HUES64 (cell line): ENCODE measurements at regions not wholly inside any gene's neighbourhood (a gene's known extent, or its start where the extent isn't known, plus 50 kb on each side); places are given as distances from the start of the nearest gene placed in this dataset.

Experiments used
- H3K27ac ChIP-seq: 2 replicates; pipeline ENCODE4 v1.7.0; 2013; ENCODE audit warnings: low read depth, low read length, inconsistent platforms
- H3K27me3 ChIP-seq: 2 replicates; pipeline ENCODE4 v1.6.1; 2013; ENCODE audit warnings: mild to moderate bottlenecking, low read length; ENCODE audit not compliant: insufficient read depth
- H3K36me3 ChIP-seq: 2 replicates; pipeline ENCODE4 v1.6.1; 2013; ENCODE audit warnings: mild to moderate bottlenecking, low read length; ENCODE audit not compliant: insufficient read depth
- H3K4me1 ChIP-seq: 2 replicates; pipeline ENCODE4 v1.6.1; 2013; ENCODE audit warnings: mild to moderate bottlenecking, low read length, moderate library complexity; ENCODE audit not compliant: insufficient read depth
- H3K4me3 ChIP-seq: 2 replicates; pipeline ENCODE4 v1.5.1; 2013; ENCODE audit warnings: mild to moderate bottlenecking, low read length, moderate library complexity
- H3K9ac ChIP-seq: 2 replicates; pipeline ENCODE4 v1.6.1; 2013; ENCODE audit warnings: mild to moderate bottlenecking, low read depth, low read length
- H3K9me3 ChIP-seq: 2 replicates; pipeline ENCODE4 v1.6.1; 2013; ENCODE audit warnings: low read depth, low read length; ENCODE audit not compliant: insufficient read depth
- WGBS: fragments of 150-250, 120-280 bp; methylation state at CpG from one replicate; pipeline ENCODE4 v1.1.7; 2013; ENCODE audit warnings: missing lambda C conversion rate; 5-methylcytosine and 5-hydroxymethylcytosine counted together

DNA sequence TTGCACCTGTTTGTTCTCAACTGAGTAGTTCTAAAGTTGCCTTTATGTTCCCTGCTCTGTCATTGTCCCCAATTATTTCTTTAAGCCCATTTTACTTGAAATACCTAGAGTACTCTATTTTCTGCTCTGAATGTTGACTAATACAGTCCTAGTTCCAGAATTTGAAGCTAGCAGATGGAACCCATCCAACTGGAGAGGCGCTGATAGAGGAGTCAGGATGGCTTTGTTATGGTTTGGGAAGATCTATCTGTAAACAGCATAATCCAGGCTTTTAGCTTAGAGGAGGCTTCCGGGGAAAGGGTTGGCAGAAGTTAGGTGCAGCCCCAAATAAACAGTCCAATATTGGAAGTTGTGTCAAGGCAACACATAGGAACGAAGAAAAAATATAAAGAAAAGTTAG is 927.7 kb downstream of the TFAP2A start:
- WGBS, result 96% methylated on average over 3 of the region's 3 CpGs
- Histone ChIP-seq H3K4me3 (no peak overlapping the region), H3K36me3 (no peaks in the 10 kb centered on the region), H3K9ac (no peak overlapping the region), H3K27ac (no peak overlapping the region), H3K9me3 (no peaks in the 10 kb centered on the region), H3K4me1 (peaks cover 10% of the 10 kb centered on the region), H3K27me3 (no peaks in the 10 kb centered on the region)

DNA sequence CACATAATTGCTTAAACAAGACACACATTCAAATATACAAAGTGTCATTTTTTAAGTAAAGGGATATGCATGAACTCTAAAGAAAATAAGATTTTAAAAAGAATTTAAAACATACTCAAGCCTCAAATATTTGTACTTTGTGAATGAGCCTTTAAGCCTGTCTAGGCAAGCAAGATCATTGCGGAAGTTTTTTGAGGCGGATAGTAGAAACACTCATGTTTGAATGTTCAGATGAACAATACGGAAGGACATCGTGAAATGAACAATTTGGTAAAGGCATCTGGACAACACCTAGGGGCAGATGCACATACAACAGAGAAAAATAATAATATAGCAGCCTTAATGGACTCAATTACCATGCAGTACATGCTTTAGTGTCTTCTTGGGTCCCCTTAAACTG is 928.9 kb downstream of the TFAP2A start:
- H3K4me3 ChIP-seq, result no peak overlapping the region
- no peaks in the 10 kb centered on the region for H3K9me3 ChIP-seq
- no peaks in the 10 kb centered on the region for H3K27me3 ChIP-seq
- WGBS, result 95% methylated on average over 4 of the region's 4 CpGs
- no peak overlapping the region for H3K9ac ChIP-seq
- H3K36me3 ChIP-seq, result no peaks in the 10 kb centered on the region
- H3K4me1 ChIP-seq, result peaks cover 21% of the 10 kb centered on the region
- H3K27ac ChIP-seq, result no peak overlapping the region

DNA sequence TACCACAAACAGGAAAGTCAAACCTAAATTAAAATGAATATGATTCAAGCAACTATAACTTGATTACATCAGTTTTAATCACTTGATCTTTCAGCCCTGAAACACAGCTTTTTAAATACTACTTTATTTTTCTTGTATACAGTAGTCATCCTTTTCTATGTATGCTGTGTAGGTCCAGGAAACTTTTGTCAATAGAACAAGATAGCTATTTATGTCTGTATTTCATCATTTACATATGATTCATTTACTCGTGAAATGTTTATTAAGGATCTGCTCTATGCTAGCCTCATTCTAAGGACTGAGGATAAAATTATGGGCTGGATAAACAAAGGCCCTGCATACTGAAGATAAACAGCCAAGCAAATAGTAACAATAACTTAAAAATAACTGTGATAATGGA is 930.2 kb downstream of the TFAP2A start:
- no CpG with 5 or more reads among the region's 1 CpG for WGBS
- no peaks in the 10 kb centered on the region for H3K36me3 ChIP-seq
- H3K9me3 ChIP-seq, result no peaks in the 10 kb centered on the region
- peaks cover 31% of the 10 kb centered on the region for H3K4me1 ChIP-seq
- H3K27me3 ChIP-seq, result no peaks in the 10 kb centered on the region
- no peak overlapping the region for H3K9ac ChIP-seq
- no peak overlapping the region for H3K4me3 ChIP-seq
- H3K27ac ChIP-seq, result no peak overlapping the region

DNA sequence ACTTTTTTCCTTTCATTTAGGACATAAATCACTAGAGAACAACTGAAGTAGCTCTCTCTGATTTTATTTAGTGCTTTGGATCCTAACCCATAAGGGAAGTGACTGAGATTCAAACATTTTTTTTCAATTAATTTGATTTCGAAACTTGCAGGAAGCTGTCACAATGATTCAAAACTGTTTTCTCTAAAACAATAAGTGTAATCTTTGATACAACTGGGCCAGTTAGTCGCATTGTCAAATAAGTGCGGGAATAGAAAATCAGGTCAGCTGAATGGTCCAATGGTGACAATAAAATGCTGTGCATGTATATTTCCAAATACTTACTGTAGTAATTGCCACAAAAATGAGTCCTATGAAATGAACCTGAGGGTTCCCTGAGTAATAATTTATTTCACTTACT is 930.8 kb downstream of the TFAP2A start:
- H3K27me3 ChIP-seq, result no peaks in the 10 kb centered on the region
- no peaks in the 10 kb centered on the region for H3K36me3 ChIP-seq
- peaks cover 31% of the 10 kb centered on the region for H3K4me1 ChIP-seq
- H3K4me3 ChIP-seq, result no peak overlapping the region
- no peak overlapping the region for H3K27ac ChIP-seq
- WGBS, result 86% methylated on average over 3 of the region's 3 CpGs
- no peaks in the 10 kb centered on the region for H3K9me3 ChIP-seq
- no peak overlapping the region for H3K9ac ChIP-seq

DNA sequence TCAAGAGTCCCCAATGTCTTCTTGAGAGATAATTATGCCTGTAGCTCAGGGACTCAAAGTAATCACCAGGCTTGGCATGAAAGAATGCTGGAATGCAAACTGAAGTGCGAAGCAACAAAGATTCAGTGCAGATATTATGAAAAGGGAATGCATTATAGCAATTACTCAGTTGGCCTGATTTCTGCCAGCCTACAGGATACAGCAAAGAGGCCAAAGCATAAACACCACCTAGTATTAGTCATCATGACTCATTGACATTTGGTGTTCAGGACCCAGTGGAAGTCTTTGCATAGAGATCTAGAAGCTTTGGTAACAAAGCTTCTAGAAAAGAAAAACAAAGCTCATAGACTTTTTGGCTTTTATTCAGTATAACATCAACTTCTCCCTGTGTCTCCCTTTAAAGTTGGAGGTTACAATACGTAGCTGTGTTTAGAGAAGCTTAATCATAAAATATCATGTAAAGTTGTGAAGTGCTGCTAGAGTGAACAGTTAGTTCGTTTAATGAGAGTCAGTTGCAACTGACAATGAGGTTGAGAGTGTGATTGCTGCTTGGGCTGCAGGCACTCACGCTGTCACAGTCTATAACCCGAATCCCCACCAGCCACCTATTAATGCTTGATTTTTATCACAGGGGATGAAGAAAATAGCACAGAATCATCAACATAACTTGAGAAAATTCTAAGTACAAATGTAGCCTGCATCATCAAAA is 932.7 kb downstream of the TFAP2A start:
- Histone ChIP-seq H3K36me3 (no peaks in the 10 kb centered on the region), H3K27ac (peak overlapping the region; percentile 43; the same call in 1 of the 2 replicates), H3K9ac (no peak overlapping the region), H3K4me3 (no peak overlapping the region), H3K4me1 (peaks cover 31% of the 10 kb centered on the region), H3K9me3 (no peaks in the 10 kb centered on the region), H3K27me3 (no peaks in the 10 kb centered on the region)
- WGBS, result 73% methylated on average over 3 of the region's 5 CpGs

DNA sequence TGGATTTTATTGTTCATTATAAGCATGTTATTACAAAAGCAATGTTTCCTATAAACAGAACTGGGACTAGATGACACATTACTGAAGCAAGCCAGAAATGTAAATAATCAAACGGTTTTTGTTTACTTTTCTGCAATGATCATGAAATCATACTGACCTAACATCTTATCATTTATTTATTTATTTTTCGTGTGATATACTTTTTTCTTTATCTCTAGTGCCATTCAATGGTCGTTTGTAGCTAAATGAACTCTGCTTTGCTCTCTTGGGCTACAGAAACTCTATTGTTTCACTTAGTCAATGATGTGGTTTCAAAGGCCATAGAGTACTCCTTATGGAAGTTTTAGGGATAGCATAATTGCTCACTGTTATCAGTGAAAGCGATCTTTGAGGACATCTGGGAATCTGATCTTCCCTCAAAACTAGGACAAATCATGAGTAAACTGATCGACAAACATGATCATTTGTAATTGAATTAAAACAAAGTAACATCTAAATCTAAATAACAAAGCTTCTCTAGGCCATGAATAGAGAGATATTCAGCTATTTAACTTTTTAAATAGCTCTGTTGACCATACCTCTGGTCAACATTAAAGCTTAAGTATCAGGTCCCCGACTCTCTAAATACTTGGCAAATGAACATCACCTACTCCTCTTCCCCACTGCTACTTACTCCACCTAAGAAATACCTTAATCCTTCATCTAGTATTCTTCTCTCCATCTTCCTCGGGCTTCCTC is 933.4 kb downstream of the TFAP2A start:
- Histone ChIP-seq H3K4me3 (no peak overlapping the region), H3K27me3 (no peaks in the 10 kb centered on the region), H3K9me3 (no peaks in the 10 kb centered on the region), H3K36me3 (no peaks in the 10 kb centered on the region), H3K9ac (no peak overlapping the region), H3K4me1 (peaks cover 31% of the 10 kb centered on the region), H3K27ac (peak overlapping the region; percentile 62)
- 60% methylated on average over 5 of the region's 7 CpGs for WGBS

DNA sequence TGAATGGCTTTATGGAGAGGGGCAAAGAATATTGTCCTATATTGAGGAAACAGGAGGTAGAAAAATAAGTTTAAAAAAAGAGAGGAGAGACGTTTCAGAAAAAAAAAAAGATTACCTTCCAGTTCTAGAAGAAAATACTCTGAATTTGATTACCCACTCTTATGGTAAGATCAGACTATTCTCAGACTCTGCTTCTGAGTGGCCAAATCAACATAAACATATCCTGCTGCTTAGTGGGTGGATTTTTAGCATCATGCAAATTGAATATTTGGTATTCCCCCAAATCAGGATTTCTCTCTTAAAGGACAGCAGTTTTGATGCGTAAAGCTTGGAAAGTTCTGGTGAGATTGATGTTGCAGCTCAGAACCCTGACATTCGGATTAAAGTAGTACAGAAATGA is 946.6 kb downstream of the TFAP2A start:
- H3K27ac ChIP-seq, result no peak overlapping the region
- peaks cover 12% of the 10 kb centered on the region for H3K4me1 ChIP-seq

DNA sequence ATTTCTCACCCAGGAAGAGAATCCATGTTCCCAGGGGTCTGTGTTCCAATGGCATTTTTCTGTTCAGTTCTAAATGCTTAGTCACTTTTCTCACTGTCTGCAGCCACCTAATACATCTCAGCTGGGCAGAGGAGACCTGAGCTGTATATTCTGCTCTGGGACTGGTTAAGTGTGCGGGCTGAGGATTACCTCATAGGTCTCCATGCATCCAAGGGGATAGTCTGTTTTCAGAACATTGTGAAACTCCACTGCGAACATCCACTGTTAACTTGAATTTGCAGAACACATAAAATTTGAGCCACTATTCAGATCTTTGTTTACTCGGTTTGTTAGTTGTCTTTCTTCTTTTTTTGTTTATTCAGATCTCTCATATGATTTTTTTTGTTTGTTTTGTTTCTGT is 947.1 kb downstream of the TFAP2A start:
- Histone ChIP-seq H3K4me3 (no peak overlapping the region), H3K27ac (no peak overlapping the region), H3K27me3 (no peaks in the 10 kb centered on the region), H3K4me1 (peaks cover 12% of the 10 kb centered on the region), H3K9me3 (no peaks in the 10 kb centered on the region), H3K36me3 (no peaks in the 10 kb centered on the region), H3K9ac (no peak overlapping the region)
- 90% methylated on average over 3 of the region's 3 CpGs for WGBS

More for the DNA sequence above, 946.6 kb downstream of the TFAP2A start:
- Histone ChIP-seq H3K9me3 (no peaks in the 10 kb centered on the region), H3K27me3 (no peaks in the 10 kb centered on the region), H3K36me3 (no peaks in the 10 kb centered on the region), H3K4me3 (no peak overlapping the region), H3K9ac (no peak overlapping the region)
- WGBS, result 98% methylated on average over 2 of the region's 3 CpGs

DNA sequence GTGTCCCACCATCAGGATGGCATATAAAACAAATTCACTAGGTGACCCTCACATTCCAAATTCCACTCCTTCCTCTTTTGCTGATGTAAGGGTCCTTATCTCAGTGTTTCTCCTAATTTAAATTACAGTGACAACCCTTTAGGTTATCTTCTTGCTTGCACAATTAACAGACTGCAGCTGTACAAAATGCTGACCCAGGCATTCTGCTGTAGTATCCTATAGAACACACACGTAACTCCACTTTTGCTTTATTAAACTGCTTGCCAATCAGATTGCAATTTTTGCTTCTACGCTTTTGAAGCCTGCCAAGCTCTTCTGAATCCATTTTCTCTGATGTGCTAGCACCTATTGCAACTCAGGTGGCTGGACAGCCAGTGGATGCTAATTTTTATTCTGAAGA is 950.3 kb downstream of the TFAP2A start:
- WGBS, result 92% methylated on average over 2 of the region's 2 CpGs

DNA sequence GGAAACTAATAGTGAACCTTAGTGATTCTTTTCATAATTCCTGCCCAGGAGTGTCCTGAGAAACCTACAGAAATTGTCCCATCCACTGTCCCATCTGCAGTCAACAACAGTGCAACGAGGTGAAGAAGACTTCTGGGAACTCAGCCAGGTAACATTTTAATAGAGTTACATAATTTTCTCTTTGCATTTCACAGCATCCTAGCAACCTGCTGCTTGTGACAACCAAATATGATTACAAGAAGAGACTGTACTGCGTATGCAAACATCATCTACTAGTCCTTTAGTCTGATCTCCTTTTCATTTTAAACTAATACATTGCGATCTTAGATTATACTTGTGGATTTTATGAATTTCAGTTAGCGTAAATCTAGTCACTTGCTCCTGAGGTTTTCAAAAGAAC is 951.6 kb downstream of the TFAP2A start:
- no peak overlapping the region for H3K9ac ChIP-seq
- H3K27ac ChIP-seq, result no peak overlapping the region
- no peaks in the 10 kb centered on the region for H3K27me3 ChIP-seq
- no peaks in the 10 kb centered on the region for H3K36me3 ChIP-seq
- peaks cover 26% of the 10 kb centered on the region for H3K4me1 ChIP-seq
- 93% methylated on average over 4 of the region's 4 CpGs for WGBS
- 0 out of 2 replicates have a peak, but pooled peaks cover 2% of the 10 kb centered on the region for H3K9me3 ChIP-seq
- H3K4me3 ChIP-seq, result no peak overlapping the region

More for the DNA sequence above, 950.3 kb downstream of the TFAP2A start:
- no peak overlapping the region for H3K27ac ChIP-seq
- no peaks in the 10 kb centered on the region for H3K36me3 ChIP-seq
- H3K4me3 ChIP-seq, result no peak overlapping the region
- H3K4me1 ChIP-seq, result peaks cover 14% of the 10 kb centered on the region
- no peak overlapping the region for H3K9ac ChIP-seq
- H3K27me3 ChIP-seq, result no peaks in the 10 kb centered on the region
- 0 out of 2 replicates have a peak, but pooled peaks cover 2% of the 10 kb centered on the region for H3K9me3 ChIP-seq

DNA sequence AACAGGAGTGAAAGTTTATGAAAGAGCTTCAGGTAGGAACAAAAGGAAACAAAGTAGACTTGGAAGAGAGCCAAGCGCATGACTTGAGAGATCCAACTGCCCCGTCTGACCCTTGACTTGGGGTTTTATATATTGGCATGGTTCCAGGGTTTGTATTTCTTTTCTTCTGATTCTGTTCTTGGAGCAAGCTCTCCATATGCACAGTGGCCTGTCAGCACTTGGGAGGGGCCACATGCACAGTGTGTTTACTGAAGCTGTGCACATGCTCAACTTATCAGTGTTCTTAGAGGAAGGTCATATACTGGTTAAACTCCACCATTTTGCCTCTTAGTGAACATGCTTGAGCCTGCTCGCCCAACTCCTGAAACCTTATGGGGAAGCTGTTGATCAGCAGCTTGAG is 953.7 kb downstream of the TFAP2A start:
- H3K36me3 ChIP-seq, result no peaks in the 10 kb centered on the region
- no peak overlapping the region for H3K27ac ChIP-seq
- no peak overlapping the region for H3K9ac ChIP-seq
- no peaks in the 10 kb centered on the region for H3K27me3 ChIP-seq
- 95% methylated on average over 3 of the region's 3 CpGs for WGBS
- H3K9me3 ChIP-seq, result 0 out of 2 replicates have a peak, but pooled peaks cover 2% of the 10 kb centered on the region
- H3K4me1 ChIP-seq, result peaks cover 46% of the 10 kb centered on the region
- no peak overlapping the region for H3K4me3 ChIP-seq
